ENCODE measurements at regions not wholly inside any gene's neighbourhood (a gene's known extent, or its start where the extent isn't known, plus 50 kb on each side); places are given as distances from the start of the nearest gene placed in this dataset.

GRCh38 chr1:117732956-117733355, 127.1 kb downstream of the TENT5C start:
- Histone ChIP-seq H3K9me3 (no peaks in the 10 kb centered on the region), H3K27ac (no peak overlapping the region), H3K4me3 (no peak overlapping the region), H3K36me3 (no peaks in the 10 kb centered on the region), H3K4me1 (no peaks in the 10 kb centered on the region), H3K27me3 (no peaks in the 10 kb centered on the region)
- WGBS (ENCODE audit: insufficient coverage, low coverage, low lambda C conversion rate, missing lambda C conversion rate): 94% methylated on average over 6 of the region's 7 CpGs
- no peak for DNase-seq
- TF ChIP-seq CTCF (IDR thresholded peaks at IDR 0.05): no peak
- TF ChIP-seq POLR2A (IDR thresholded peaks at IDR 0.05): no peak
- intact Hi-C loops (cut with DNase I): no loop called here
- no peak for ATAC-seq

- ATAC-seq (peak in 2 of 4 donors; percentile 26 to 36), DNase-seq (no peak)
- WGBS (ENCODE audit: insufficient coverage, low coverage, low lambda C conversion rate, missing lambda C conversion rate): no CpG with 5 or more reads among the region's 3 CpGs
- H3K27me3 ChIP-seq: no peaks in the 10 kb centered on the region
- no peak for TF ChIP-seq POLR2A (IDR thresholded peaks at IDR 0.05)
- no peak for TF ChIP-seq CTCF (IDR thresholded peaks at IDR 0.05)
- H3K4me3 ChIP-seq: no peak overlapping the region
- H3K36me3 ChIP-seq: no peaks in the 10 kb centered on the region
- H3K4me1 ChIP-seq: no peaks in the 10 kb centered on the region
- intact Hi-C loops (cut with DNase I): no loop called here
- no peaks in the 10 kb centered on the region for H3K9me3 ChIP-seq
- H3K27ac ChIP-seq: no peak overlapping the region
These were observed 128.6 kb downstream of the TENT5C start for GRCh38 chr1:117734403-117734802.

- Histone ChIP-seq H3K4me3 (peak overlapping the region in 2 of 3 donors; percentile 13 to 45), H3K4me1 (no peaks in the 10 kb centered on the region), H3K27ac (peak overlapping the region in 2 of 3 donors; percentile 22 to 39), H3K36me3 (no peaks in the 10 kb centered on the region), H3K27me3 (no peaks in the 10 kb centered on the region), H3K9me3 (no peaks in the 10 kb centered on the region)
- WGBS (ENCODE audit: insufficient coverage, low coverage, low lambda C conversion rate, missing lambda C conversion rate): 0% methylated on average over 2 of the region's 2 CpGs
- intact Hi-C loops (cut with DNase I): no loop called here
- DNase-seq (no peak), ATAC-seq (peak; percentile 90 to 99 (median 96))
- TF ChIP-seq CTCF (IDR thresholded peaks at IDR 0.05): no peak
- no peak for TF ChIP-seq POLR2A (IDR thresholded peaks at IDR 0.05)
These were observed 129.5 kb downstream of the TENT5C start for GRCh38 chr1:117735045-117735992.

GRCh38 chr1:117739504-117739903, 133.7 kb downstream of the TENT5C start:
- no peak overlapping the region for H3K4me3 ChIP-seq
- H3K9me3 ChIP-seq: no peaks in the 10 kb centered on the region
- H3K27me3 ChIP-seq: no peaks in the 10 kb centered on the region
- intact Hi-C loops (cut with DNase I): no loop called here
- DNase-seq: no peak
- no peaks in the 10 kb centered on the region for H3K36me3 ChIP-seq
- WGBS (ENCODE audit: insufficient coverage, low coverage, low lambda C conversion rate, missing lambda C conversion rate): 91% methylated on average over 1 of the region's 1 CpG
- no peaks in the 10 kb centered on the region for H3K4me1 ChIP-seq
- TF ChIP-seq CTCF (IDR thresholded peaks at IDR 0.05) (no peak), POLR2A (IDR thresholded peaks at IDR 0.05) (no peak)
- no peak for ATAC-seq
- no peak overlapping the region for H3K27ac ChIP-seq

All from right lobe of liver (tissue), 6 donors.